Ishikawa (cell line): ENCODE measurements at regions not wholly inside any gene's neighbourhood (a gene's known extent, or its start where the extent isn't known, plus 50 kb on each side); places are given as distances from the start of the nearest gene placed in this dataset.
A peak's percentile ranks its signal among the peaks of the same experiment; 100 is the strongest.

Experiments
- CEBPB ChIP-seq: IDR thresholded peaks from 2 replicates; pipeline ENCODE4 v1.6.1; 2012
- CREB1 ChIP-seq: IDR thresholded peaks from 2 replicates; pipeline ENCODE4 v1.6.1; 2012; ENCODE audit warnings: low read depth
- EGR1 ChIP-seq: IDR thresholded peaks from 2 replicates; pipeline ENCODE4 v1.6.1; 2012
- EP300 ChIP-seq: IDR thresholded peaks from 2 replicates; pipeline ENCODE4 v1.6.1; 2012; ENCODE audit warnings: borderline replicate concordance
- FOXM1 ChIP-seq: IDR thresholded peaks from 2 replicates; pipeline ENCODE4 v1.6.1; 2012; ENCODE audit warnings: low read depth, borderline replicate concordance
- MAX ChIP-seq: IDR thresholded peaks from 2 replicates; pipeline ENCODE4 v1.6.1; 2012
- NFIC ChIP-seq: IDR thresholded peaks from 2 replicates; pipeline ENCODE4 v1.6.1; 2012
- RAD21 ChIP-seq: IDR thresholded peaks from 2 replicates; pipeline ENCODE4 v1.6.1; 2012; ENCODE audit warnings: low read depth
- TAF1 ChIP-seq: IDR thresholded peaks from 2 replicates; pipeline ENCODE4 v1.6.1; 2012; ENCODE audit warnings: low read depth, mild to moderate bottlenecking
- TCF12 ChIP-seq: IDR thresholded peaks from 2 replicates; pipeline ENCODE4 v1.6.1; 2012; ENCODE audit warnings: low read depth
- TEAD4 ChIP-seq: IDR thresholded peaks from 2 replicates; pipeline ENCODE4 v1.6.1; 2012
- USF1 ChIP-seq: IDR thresholded peaks from 2 replicates; pipeline ENCODE4 v1.6.1; 2012
- YY1 ChIP-seq: IDR thresholded peaks from 2 replicates; pipeline ENCODE4 v1.6.1; 2012; ENCODE audit warnings: low read depth
- ZBTB7A ChIP-seq: IDR thresholded peaks from 2 replicates; pipeline ENCODE4 v1.6.1; 2012; ENCODE audit warnings: low read depth
- TF ChIP-seq, protein P1 (sequence below): IDR thresholded peaks from 2 replicates; pipeline ENCODE4 v1.6.1; 2012; ENCODE audit warnings: low read depth, mild to moderate bottlenecking

GRCh38 chr2:149819356-149819957, 231.9 kb upstream of the MMADHC start:
- TF ChIP-seq FOXM1, result no peak
- TF ChIP-seq YY1, result no peak
- no peak for TF ChIP-seq EP300
- TF ChIP-seq MAX, result no peak
- TF ChIP-seq TAF1, result no peak
- TF ChIP-seq, protein P1, sequence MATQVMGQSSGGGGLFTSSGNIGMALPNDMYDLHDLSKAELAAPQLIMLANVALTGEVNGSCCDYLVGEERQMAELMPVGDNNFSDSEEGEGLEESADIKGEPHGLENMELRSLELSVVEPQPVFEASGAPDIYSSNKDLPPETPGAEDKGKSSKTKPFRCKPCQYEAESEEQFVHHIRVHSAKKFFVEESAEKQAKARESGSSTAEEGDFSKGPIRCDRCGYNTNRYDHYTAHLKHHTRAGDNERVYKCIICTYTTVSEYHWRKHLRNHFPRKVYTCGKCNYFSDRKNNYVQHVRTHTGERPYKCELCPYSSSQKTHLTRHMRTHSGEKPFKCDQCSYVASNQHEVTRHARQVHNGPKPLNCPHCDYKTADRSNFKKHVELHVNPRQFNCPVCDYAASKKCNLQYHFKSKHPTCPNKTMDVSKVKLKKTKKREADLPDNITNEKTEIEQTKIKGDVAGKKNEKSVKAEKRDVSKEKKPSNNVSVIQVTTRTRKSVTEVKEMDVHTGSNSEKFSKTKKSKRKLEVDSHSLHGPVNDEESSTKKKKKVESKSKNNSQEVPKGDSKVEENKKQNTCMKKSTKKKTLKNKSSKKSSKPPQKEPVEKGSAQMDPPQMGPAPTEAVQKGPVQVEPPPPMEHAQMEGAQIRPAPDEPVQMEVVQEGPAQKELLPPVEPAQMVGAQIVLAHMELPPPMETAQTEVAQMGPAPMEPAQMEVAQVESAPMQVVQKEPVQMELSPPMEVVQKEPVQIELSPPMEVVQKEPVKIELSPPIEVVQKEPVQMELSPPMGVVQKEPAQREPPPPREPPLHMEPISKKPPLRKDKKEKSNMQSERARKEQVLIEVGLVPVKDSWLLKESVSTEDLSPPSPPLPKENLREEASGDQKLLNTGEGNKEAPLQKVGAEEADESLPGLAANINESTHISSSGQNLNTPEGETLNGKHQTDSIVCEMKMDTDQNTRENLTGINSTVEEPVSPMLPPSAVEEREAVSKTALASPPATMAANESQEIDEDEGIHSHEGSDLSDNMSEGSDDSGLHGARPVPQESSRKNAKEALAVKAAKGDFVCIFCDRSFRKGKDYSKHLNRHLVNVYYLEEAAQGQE, result no peak
- TF ChIP-seq USF1, result no peak
- TF ChIP-seq ZBTB7A, result no peak
- no peak for TF ChIP-seq EGR1

DNA sequence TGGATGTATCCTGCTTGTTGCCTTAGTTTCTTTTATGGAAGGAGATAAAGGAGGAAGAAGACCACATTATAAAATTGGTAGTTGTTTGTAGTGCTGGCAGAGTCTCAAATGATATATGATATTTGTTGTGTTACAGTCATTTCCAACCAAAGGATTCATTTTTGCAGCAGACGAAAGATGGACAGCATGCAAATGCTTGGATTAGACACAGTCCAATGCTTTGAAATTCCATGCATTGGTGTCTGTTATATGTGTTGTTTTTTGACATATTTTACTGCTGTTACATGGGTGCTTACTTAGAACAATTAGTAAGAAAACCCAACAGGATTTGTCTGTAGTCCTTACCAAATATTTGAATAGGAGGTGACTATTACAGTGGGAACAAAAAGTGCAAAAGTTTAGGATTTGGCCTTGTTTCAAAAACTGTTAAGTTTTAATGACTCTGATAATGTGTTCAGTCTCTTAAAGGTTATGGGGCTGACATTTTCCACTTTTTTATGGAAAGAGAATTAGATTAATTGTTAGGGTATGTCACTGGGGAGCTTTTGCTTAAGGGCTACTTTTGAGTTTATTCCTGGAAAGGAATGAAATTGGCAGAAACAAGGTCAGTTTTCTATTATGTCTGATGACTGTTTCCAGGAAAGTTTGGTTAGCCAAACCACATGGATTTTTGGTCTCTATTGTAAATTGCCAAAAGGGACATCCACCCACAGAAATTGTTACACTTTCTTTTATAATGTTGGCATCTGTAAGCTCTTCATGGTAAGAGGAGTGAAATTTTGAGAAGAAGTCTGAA, 229.4 kb upstream of the MMADHC start:
- no peak for TF ChIP-seq TAF1

- TF ChIP-seq CREB1, result no peak
- no peak for TF ChIP-seq RAD21
- TF ChIP-seq TAF1, result no peak
- TF ChIP-seq MAX, result no peak
- TF ChIP-seq ZBTB7A, result no peak
- TF ChIP-seq YY1, result no peak
- no peak for TF ChIP-seq TCF12
- no peak for TF ChIP-seq FOXM1
- no peak for TF ChIP-seq CEBPB
- TF ChIP-seq EP300, result no peak
- no peak for TF ChIP-seq EGR1
- TF ChIP-seq USF1, result no peak
Observed at GRCh38 chr2:149815941-149816340, 228.4 kb upstream of the MMADHC start.

- TF ChIP-seq CEBPB (no peak), TCF12 (no peak), YY1 (no peak), MAX (no peak), FOXM1 (no peak), EGR1 (no peak), CREB1 (no peak), ZBTB7A (no peak), TAF1 (no peak), EP300 (no peak), USF1 (no peak), NFIC (no peak), TEAD4 (no peak), RAD21 (no peak)
- TF ChIP-seq, protein P1, result no peak
Observed at GRCh38 chr2:149814901-149815300, 227.3 kb upstream of the MMADHC start.

GRCh38 chr2:149814049-149814448, 226.5 kb upstream of the MMADHC start:
- peak; percentile 70; the same call in 1 of the 2 replicates for TF ChIP-seq NFIC
- no peak for TF ChIP-seq TEAD4
- TF ChIP-seq EGR1, result no peak
